KMS-11 (cell line): ENCODE measurements at regions not wholly inside any gene's neighbourhood (a gene's known extent, or its start where the extent isn't known, plus 50 kb on each side); places are given as distances from the start of the nearest gene placed in this dataset.
"Not testable (repeated sequence)": the region's sequence is repeated elsewhere in the genome, so short reads cannot be mapped to it uniquely, and the experiment has no call there.

Source experiments
- H2AFZ ChIP-seq: fragments of 200-600 bp; sonication (generic); 2 replicates; pipeline ENCODE4 v1.6.1; 2016; ENCODE audit warnings: antibody characterized with exemption, mixed run types, low read depth
- H3K27ac ChIP-seq: fragments of 200-600 bp; sonication (generic); 2 replicates; pipeline ENCODE4 v1.6.1; 2016; ENCODE audit warnings: mild to moderate bottlenecking, mixed run types
- H3K27me3 ChIP-seq: fragments of 200-600 bp; sonication (generic); 2 replicates; pipeline ENCODE4 v1.6.1; 2017; ENCODE audit warnings: mild to moderate bottlenecking, low read depth, mixed run types, moderate library complexity; ENCODE audit not compliant: insufficient read depth
- H3K36me3 ChIP-seq: fragments of 200-600 bp; sonication (generic); 2 replicates; pipeline ENCODE4 v1.6.1; 2017; ENCODE audit warnings: mild to moderate bottlenecking, mixed run types; ENCODE audit not compliant: insufficient read depth
- H3K4me1 ChIP-seq: fragments of 200-600 bp; sonication (generic); 2 replicates; pipeline ENCODE4 v1.6.1; 2016; ENCODE audit warnings: mild to moderate bottlenecking, low read depth, mixed run types; ENCODE audit not compliant: poor library complexity, severe bottlenecking
- H3K4me2 ChIP-seq: fragments of 200-600 bp; sonication (generic); 2 replicates; pipeline ENCODE4 v1.7.0; 2016; ENCODE audit warnings: mild to moderate bottlenecking, mixed run types
- H3K4me3 ChIP-seq: fragments of 200-600 bp; sonication (generic); IDR thresholded peaks from 2 replicates; pipeline ENCODE4 v1.6.1; 2017; ENCODE audit warnings: low read depth, low read length, mixed read lengths; ENCODE audit not compliant: insufficient read depth
- H3K79me2 ChIP-seq: fragments of 200-600 bp; sonication (generic); 2 replicates; pipeline ENCODE4 v1.6.1; 2016; ENCODE audit warnings: low read depth, mixed run types; ENCODE audit not compliant: insufficient read depth
- H3K9ac ChIP-seq: fragments of 200-600 bp; sonication (generic); 2 replicates; pipeline ENCODE4 v1.6.1; 2016; ENCODE audit warnings: mild to moderate bottlenecking, mixed run types
- H4K20me1 ChIP-seq: fragments of 200-600 bp; sonication (generic); 2 replicates; pipeline ENCODE4 v1.6.1; 2016; ENCODE audit warnings: mild to moderate bottlenecking, mixed run types; ENCODE audit not compliant: insufficient read depth
- CTCF ChIP-seq: fragments of 200-600 bp; sonication (generic); conservative IDR thresholded peaks from 2 replicates; pipeline ENCODE4 v1.6.1; 2017; ENCODE audit warnings: low read depth, mild to moderate bottlenecking, antibody characterized with exemption, low read length, moderate library complexity, mixed read lengths

- Histone ChIP-seq H3K27me3 (no peaks in the 10 kb centered on the region), H3K79me2 (no peaks in the 10 kb centered on the region), H4K20me1 (no peaks in the 10 kb centered on the region), H2AFZ (no peak overlapping the region), H3K4me3 (no peak overlapping the region), H3K36me3 (no peaks in the 10 kb centered on the region), H3K4me2 (no peak overlapping the region), H3K27ac (no peak overlapping the region), H3K4me1 (no peaks in the 10 kb centered on the region), H3K9ac (no peak overlapping the region)
- TF ChIP-seq CTCF, result no peak
These were observed 605.0 kb upstream of the CBLB start for GRCh38 chr3:106473576-106474475.

GRCh38 chr3:106482451-106482850, 613.6 kb upstream of the CBLB start:
- Histone ChIP-seq H3K4me3 (no peak overlapping the region), H3K27me3 (no peaks in the 10 kb centered on the region), H3K27ac (no peak overlapping the region), H3K4me1 (no peaks in the 10 kb centered on the region), H3K4me2 (no peak overlapping the region), H2AFZ (no peak overlapping the region), H3K79me2 (no peaks in the 10 kb centered on the region), H4K20me1 (no peaks in the 10 kb centered on the region), H3K36me3 (no peaks in the 10 kb centered on the region), H3K9ac (no peak overlapping the region)
- TF ChIP-seq CTCF, result no peak

GRCh38 chr3:106485217-106485616, 616.4 kb upstream of the CBLB start:
- H2AFZ ChIP-seq, result no peak overlapping the region

GRCh38 chr3:106485802-106486201, 617.0 kb upstream of the CBLB start:
- Histone ChIP-seq H3K36me3 (no peaks in the 10 kb centered on the region), H3K4me1 (no peaks in the 10 kb centered on the region), H3K79me2 (no peaks in the 10 kb centered on the region), H3K27ac (no peak overlapping the region), H2AFZ (no peak overlapping the region), H3K9ac (no peak overlapping the region), H3K4me3 (no peak overlapping the region), H3K27me3 (no peaks in the 10 kb centered on the region), H3K4me2 (no peak overlapping the region), H4K20me1 (no peaks in the 10 kb centered on the region)
- TF ChIP-seq CTCF, result no peak

More at GRCh38 chr3:106485217-106485616, 616.4 kb upstream of the CBLB start:
- no peak overlapping the region for H3K4me2 ChIP-seq
- H3K9ac ChIP-seq, result no peak overlapping the region
- H3K4me1 ChIP-seq, result no peaks in the 10 kb centered on the region
- no peak overlapping the region for H3K27ac ChIP-seq
- no peaks in the 10 kb centered on the region for H3K27me3 ChIP-seq
- no peaks in the 10 kb centered on the region for H4K20me1 ChIP-seq
- H3K36me3 ChIP-seq, result no peaks in the 10 kb centered on the region
- no peak overlapping the region for H3K4me3 ChIP-seq
- TF ChIP-seq CTCF, result no peak
- no peaks in the 10 kb centered on the region for H3K79me2 ChIP-seq

GRCh38 chr3:106486945-106487639, 618.3 kb upstream of the CBLB start:
- not testable (repeated sequence) for H3K27ac ChIP-seq, H3K79me2 ChIP-seq, H3K4me3 ChIP-seq, H3K36me3 ChIP-seq, H3K27me3 ChIP-seq, H2AFZ ChIP-seq, H3K9ac ChIP-seq, H3K4me1 ChIP-seq, H3K4me2 ChIP-seq, H4K20me1 ChIP-seq
